Activated T-cell treated with anti-CD3 and anti-CD28 coated beads, Interleukin-2, amount 50 U/mL, for 4 hours (primary cell): ENCODE measurements at regions not wholly inside any gene's neighbourhood (a gene's known extent, or its start where the extent isn't known, plus 50 kb on each side); places are given as distances from the start of the nearest gene placed in this dataset.
"Not testable (repeated sequence)": the region's sequence is repeated elsewhere in the genome, so short reads cannot be mapped to it uniquely, and the experiment has no call there.

ENCODE experiments used
- ATAC-seq, 2 donors: fragments of 200-7000 bp; cut with Tn5 transposase; one replicate each; pipeline ENCODE4 v1.10.0; 2021
- DNase-seq: peaks from one replicate; pipeline ENCODE4 v3.0.0-alpha.2; 2020
- H3K27me3 Mint-ChIP-seq: one replicate; pipeline ENCODE4 v1.8.0; 2021; ENCODE audit warnings: low read depth, mixed read lengths
- H3K36me3 Mint-ChIP-seq: one replicate; pipeline ENCODE4 v1.8.0; 2022; ENCODE audit warnings: mixed read lengths; ENCODE audit not compliant: insufficient read depth
- H3K4me1 Mint-ChIP-seq: one replicate; pipeline ENCODE4 v1.8.0; 2021; ENCODE audit warnings: low read depth, mixed read lengths
- H3K4me3 Mint-ChIP-seq: one replicate; pipeline ENCODE4 v1.8.0; 2021; ENCODE audit warnings: mild to moderate bottlenecking, moderate library complexity, mixed read lengths
- H3K9me3 Mint-ChIP-seq: one replicate; pipeline ENCODE4 v1.8.0; 2021; ENCODE audit warnings: mixed read lengths

DNA sequence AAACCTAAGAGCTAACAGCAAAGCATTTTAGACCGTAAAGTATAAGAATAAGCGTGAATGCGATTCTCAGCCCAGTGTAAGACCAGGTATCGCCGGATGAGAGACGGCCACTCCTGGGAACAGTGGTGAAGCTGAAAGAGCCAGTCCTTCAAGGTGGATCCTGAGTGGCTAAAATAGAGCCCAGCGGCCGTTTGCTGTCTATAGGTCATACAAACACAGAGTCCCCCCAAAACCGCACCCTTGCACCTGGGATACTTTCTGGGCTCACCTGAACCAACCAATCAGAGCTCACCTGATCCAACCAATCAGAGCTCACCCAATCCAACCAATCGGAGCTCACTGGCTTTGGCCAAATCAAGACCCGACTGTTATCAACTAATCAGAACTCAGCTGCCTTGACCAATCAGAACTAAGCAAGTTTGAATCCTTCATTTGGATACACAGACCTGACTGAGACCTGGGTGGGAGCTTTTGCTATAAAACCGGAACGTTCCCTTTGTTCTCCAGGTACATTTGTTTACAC, 248.2 kb downstream of the DLL1 start:
- H3K36me3 Mint-ChIP-seq: no peaks in the 10 kb centered on the region
- ATAC-seq (no peak), DNase-seq (no peak)
- H3K4me1 Mint-ChIP-seq: no peaks in the 10 kb centered on the region
- H3K4me3 Mint-ChIP-seq: no peak overlapping the region
- H3K9me3 Mint-ChIP-seq: no peaks in the 10 kb centered on the region
- no peaks in the 10 kb centered on the region for H3K27me3 Mint-ChIP-seq

DNA sequence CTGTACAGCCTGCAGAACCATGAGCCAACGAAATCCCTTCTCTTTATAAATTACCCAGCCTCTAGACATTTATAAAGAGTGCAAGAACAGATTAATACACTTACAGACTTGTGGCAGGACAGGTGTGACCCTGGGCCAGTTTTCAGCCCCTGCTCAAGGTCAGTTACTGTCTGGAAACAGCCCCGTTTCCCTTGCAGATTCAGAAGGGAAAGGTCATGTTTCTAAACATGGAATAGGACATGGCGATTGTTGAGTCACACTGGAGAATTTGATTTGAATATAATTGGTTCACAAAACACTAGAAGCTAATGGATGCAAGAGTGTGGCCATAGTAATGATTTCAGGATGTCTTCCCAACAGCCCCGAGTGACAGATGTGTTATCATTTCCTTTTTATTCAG, 248.8 kb downstream of the DLL1 start:
- ATAC-seq: no peak
- H3K9me3 Mint-ChIP-seq: no peaks in the 10 kb centered on the region
- no peak for DNase-seq
- no peak overlapping the region for H3K4me3 Mint-ChIP-seq
- H3K27me3 Mint-ChIP-seq: no peaks in the 10 kb centered on the region
- no peaks in the 10 kb centered on the region for H3K4me1 Mint-ChIP-seq
- H3K36me3 Mint-ChIP-seq: no peaks in the 10 kb centered on the region

DNA sequence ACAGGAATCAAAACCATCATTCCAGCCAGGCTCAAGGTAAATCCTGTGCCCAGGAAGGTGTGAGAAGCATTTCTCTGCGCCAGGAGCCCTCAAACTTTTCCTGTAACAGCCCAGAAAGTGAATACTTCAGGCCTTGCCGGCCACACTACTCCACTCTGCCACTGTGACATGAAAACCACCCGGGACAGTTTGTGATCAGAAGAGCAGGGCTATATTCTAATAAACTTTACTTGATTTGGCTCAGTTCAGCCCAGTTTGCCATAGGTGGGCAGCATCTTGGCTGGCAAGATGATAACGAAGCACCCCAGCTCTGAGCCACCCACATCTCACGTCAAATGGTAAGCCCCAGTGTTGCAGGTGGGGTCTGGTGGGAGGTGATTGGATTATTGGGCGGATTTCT, 249.4 kb downstream of the DLL1 start:
- DNase-seq (no peak), ATAC-seq (no peak)
- no peaks in the 10 kb centered on the region for H3K27me3 Mint-ChIP-seq
- H3K36me3 Mint-ChIP-seq: no peaks in the 10 kb centered on the region
- no peaks in the 10 kb centered on the region for H3K4me1 Mint-ChIP-seq
- H3K9me3 Mint-ChIP-seq: peaks cover 3% of the 10 kb centered on the region
- H3K4me3 Mint-ChIP-seq: no peak overlapping the region

DNA sequence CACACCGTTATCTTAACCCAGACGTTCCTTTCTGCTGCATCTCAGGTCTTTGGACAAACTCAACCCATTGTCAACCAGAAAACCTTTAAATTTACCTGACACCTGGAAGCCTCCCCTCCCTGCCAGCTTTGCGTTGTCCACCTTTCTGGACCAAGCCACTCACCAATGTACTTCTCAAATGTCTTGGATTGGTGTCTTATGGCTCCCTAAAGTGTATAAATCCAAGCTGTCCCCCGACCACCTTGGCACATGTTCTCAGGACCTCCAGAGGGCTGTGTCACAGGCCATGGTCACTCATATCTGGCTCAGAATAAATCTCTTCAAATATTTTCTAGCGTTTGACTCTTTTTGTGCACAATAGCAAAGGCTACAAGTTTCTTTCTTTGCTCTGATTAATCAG, 250.0 kb downstream of the DLL1 start:
- no peaks in the 10 kb centered on the region for H3K4me1 Mint-ChIP-seq
- no peaks in the 10 kb centered on the region for H3K27me3 Mint-ChIP-seq
- no peaks in the 10 kb centered on the region for H3K36me3 Mint-ChIP-seq
- ATAC-seq (no peak), DNase-seq (no peak)
- H3K4me3 Mint-ChIP-seq: no peak overlapping the region
- H3K9me3 Mint-ChIP-seq: peaks cover 6% of the 10 kb centered on the region

DNA sequence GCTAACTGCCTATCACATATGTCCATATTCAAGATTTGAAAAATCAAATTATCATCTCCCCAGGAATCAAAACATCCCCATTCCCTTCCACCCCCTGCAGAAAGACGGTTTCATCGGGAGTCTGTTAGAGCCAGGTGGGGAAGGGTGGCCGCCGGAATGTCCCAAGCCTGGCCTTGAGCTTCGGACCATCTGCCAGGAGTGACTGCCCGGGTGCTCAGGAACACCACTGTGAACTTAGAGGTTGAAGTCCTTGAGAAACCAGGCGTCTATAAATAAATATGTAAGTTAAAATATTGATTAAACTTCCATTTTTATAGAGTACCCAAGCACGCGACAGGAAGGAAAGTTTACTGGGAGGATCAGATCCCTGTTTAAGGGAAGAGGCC, 250.8 kb downstream of the DLL1 start:
- Mint-ChIP-seq H3K36me3 (no peaks in the 10 kb centered on the region), H3K27me3 (no peaks in the 10 kb centered on the region), H3K9me3 (peaks cover 11% of the 10 kb centered on the region), H3K4me1 (no peaks in the 10 kb centered on the region), H3K4me3 (no peak overlapping the region)
- ATAC-seq (no peak), DNase-seq (no peak)

DNA sequence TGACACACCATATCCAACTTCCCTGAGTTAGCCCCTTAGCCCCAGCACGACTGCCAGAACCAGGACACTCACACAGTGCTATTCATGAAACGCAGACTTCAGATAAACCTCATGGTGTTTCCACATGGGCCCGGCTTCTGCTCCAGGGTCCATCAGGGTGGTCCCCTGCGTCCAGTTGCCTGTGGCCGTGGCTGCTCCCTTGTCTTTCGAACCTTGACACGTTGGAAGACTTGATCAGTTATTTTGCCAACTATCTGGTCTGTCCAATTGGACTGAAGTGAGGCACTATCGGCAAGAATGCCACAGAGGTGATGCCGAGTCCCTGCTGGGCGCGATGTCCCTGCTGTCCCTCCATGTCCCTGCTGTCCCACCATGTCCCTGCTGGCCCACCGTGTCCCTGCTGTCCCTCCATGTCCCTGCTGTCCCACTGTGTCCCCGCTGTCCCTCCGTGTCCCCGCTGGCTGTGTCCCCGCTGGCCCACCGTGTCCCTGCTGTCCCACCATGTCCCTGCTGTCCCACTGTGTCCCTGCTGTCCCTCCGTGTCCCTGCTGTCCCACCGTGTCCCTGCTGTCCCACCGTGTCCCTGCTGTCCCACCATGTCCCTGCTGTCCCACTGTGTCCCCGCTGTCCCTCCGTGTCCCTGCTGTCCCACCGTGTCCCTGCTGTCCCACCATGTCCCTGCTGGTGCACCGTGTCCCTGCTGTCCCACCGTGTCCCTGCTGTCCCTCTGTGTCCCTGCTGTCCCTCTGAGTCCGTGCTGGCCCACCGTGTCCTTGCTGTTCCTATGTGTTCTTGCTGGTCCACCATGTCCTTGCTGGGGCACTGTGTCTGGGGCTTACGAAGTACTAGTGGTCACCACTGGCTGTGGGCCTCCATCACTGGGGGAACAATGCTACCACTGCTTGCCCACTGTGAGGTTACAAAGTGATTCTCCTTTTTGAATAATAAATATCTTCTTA, 251.4 kb downstream of the DLL1 start:
- ATAC-seq (no peak), DNase-seq (no peak)
- Mint-ChIP-seq H3K4me3 (no peak overlapping the region), H3K36me3 (no peaks in the 10 kb centered on the region), H3K9me3 (peaks cover 11% of the 10 kb centered on the region), H3K27me3 (no peaks in the 10 kb centered on the region), H3K4me1 (no peaks in the 10 kb centered on the region)

DNA sequence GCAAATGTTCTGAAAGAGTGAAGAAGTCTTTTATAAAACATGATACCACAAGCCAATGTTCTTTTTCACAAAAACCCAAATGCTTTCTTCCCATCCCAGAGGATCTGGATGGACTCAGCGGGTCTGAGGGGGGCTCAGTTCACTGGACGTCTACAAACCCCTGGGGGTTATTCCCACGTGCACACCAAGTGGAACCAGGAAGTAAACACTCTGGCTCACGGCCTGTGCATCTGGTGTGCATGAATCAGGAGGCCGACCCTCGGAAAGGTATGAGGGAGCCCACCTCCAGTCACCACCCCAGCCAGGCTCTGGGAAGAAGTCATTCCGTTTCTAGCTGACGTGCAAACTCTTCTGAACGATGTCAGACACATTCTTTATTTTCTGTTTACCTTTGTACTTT, 252.2 kb downstream of the DLL1 start:
- H3K4me3 Mint-ChIP-seq: no peak overlapping the region
- peaks cover 14% of the 10 kb centered on the region for H3K9me3 Mint-ChIP-seq
- no peaks in the 10 kb centered on the region for H3K4me1 Mint-ChIP-seq
- no peaks in the 10 kb centered on the region for H3K27me3 Mint-ChIP-seq
- DNase-seq (no peak), ATAC-seq (no peak)
- no peaks in the 10 kb centered on the region for H3K36me3 Mint-ChIP-seq

DNA sequence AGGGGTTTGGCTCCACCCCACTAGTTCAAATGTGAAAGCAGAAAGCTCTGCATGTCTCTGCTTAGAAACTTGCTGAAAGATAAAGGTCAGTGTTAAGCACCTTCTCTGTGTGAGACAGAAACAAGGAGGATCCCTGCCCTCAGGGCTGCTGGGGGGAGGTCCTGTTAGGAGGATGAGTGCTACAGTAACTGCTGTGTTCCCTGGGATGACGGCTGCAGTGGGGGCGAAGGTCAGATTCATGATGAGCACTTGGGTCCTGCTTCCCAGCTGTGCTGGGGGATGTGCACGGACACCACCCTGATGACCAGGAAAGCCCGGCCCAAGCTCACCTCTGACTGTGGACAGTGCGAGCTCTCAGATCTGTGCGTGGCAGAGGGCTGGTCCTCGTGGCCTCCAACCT, 252.6 kb downstream of the DLL1 start:
- no peak overlapping the region for H3K4me3 Mint-ChIP-seq
- peaks cover 3% of the 10 kb centered on the region for H3K36me3 Mint-ChIP-seq
- no peaks in the 10 kb centered on the region for H3K4me1 Mint-ChIP-seq
- H3K27me3 Mint-ChIP-seq: no peaks in the 10 kb centered on the region
- H3K9me3 Mint-ChIP-seq: peaks cover 19% of the 10 kb centered on the region
- no peak for DNase-seq
- ATAC-seq: no peak

DNA sequence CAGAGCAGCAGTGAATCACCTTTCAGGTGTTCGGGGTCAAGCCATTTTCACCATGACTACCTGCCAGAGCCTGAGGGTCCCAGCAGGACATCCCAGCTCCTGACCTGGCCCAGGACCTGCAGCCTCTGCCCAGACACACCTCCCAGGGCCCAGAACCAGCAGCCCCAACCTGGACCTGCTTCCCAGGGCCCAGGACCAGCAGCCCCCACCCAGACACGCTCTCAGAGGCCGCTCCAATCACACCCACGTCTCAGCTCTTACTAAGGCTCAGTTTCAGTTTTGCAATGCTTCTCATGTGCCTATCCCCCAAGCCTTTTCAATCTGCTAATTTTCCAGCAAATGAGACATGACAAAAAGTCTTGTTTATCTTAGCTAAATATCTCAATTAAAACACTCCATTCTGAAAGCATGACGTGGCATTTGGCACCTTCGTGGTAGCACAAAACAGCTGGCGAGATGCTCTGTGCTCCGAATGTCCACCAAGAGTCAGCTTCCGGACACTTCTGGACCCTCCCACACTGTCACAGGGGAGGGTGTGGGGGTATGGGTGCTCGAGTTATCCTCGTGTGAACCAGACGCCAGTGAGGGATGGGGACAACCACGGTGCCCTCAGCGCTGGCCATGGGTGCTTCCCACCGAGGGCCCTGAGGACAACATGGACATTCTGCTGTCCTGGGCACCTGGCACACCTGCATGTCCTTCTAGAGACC, 253.2 kb downstream of the DLL1 start:
- Mint-ChIP-seq H3K4me1 (no peaks in the 10 kb centered on the region), H3K36me3 (peaks cover 3% of the 10 kb centered on the region), H3K27me3 (no peaks in the 10 kb centered on the region), H3K9me3 (peaks cover 19% of the 10 kb centered on the region), H3K4me3 (no peak overlapping the region)
- DNase-seq: no peak
- ATAC-seq: no peak

DNA sequence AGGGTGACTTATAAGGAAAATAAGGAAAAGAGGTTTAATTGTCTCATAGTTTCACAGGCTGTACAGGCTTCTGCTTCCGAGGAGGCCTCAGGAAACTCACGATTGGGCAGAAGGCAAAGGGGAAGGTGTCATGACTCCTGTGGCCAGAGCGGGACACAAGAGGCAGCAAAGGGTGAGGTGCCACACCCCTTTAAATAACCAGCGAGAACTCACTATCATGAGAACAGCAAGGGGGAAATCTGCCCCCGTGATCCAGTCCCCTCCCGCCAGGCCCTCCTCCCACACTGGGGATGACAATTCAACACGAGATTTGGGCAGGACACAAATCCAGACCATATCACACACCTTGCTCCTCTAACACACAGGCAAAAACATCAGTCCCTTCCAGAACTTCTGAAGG, 254.0 kb downstream of the DLL1 start:
- Mint-ChIP-seq H3K27me3 (no peaks in the 10 kb centered on the region), H3K36me3 (peaks cover 3% of the 10 kb centered on the region), H3K4me1 (no peaks in the 10 kb centered on the region), H3K9me3 (peaks cover 19% of the 10 kb centered on the region), H3K4me3 (no peak overlapping the region)
- DNase-seq: no peak
- ATAC-seq: no peak

DNA sequence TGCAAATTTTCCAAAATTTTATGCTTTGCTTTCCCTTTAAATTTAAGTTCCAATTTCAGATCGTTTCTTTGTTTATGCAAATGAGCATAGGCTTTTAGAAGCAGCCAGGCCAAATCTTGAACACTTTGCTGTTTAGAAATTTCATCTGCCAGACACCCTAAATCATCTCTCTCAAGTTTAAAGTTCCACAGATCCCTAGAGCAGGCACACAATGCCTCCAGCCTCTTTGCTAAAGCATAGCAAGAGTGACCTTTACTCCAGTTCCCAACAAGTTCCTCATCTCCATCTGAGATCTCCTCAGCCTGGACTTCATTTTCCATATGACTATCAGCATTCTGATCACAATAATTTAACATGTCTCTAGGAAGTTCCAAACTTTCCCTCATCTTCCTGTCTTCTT, 254.5 kb downstream of the DLL1 start:
- ATAC-seq, H3K36me3 Mint-ChIP-seq, H3K27me3 Mint-ChIP-seq, DNase-seq, H3K4me1 Mint-ChIP-seq, H3K4me3 Mint-ChIP-seq: not testable (repeated sequence)
- H3K9me3 Mint-ChIP-seq: peaks cover 19% of the 10 kb centered on the region

DNA sequence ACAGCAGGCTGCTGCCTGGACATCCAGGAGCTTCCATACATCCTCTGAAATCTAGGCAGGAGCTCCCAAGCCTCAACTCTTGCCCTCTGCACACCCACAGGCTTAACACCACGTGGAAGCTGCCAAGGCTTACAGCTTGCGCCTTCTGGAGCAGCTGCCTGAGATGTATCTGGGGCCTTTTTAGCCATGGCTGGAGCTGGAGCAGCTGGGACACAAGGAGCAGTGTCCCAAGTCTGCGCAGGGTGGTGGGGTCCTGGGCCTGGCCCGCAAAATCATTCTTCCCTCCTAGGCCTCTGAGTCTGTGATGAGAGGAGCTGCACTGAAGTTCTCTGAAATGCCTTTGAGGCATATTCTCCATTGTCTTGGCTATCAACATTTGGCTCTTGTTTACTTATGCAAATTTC, 255.0 kb downstream of the DLL1 start:
- Mint-ChIP-seq H3K9me3 (peaks cover 19% of the 10 kb centered on the region), H3K4me3 (no peak overlapping the region), H3K4me1 (no peaks in the 10 kb centered on the region), H3K36me3 (peaks cover 3% of the 10 kb centered on the region), H3K27me3 (no peaks in the 10 kb centered on the region)
- ATAC-seq: no peak
- DNase-seq: no peak

DNA sequence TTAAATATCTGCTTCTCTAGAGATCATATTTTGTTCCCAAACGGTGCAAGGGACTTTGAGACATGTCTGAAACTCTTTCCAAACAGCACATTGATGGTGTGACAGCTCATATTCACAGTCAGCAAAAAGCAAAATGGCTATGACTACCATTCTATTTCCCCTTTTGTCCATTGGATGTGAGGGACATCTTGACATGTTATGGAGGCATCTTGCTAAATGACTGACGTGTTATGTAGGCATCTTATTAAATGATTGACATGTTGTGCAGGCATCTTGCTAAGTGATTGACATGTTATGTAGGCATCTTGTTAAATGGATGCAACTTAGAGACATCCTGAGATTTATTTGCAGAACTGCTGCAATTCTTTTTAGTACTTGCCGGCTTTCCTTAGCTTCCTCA, 255.8 kb downstream of the DLL1 start:
- Mint-ChIP-seq H3K4me3 (no peak overlapping the region), H3K9me3 (peaks cover 19% of the 10 kb centered on the region), H3K27me3 (no peaks in the 10 kb centered on the region), H3K36me3 (peaks cover 3% of the 10 kb centered on the region), H3K4me1 (no peaks in the 10 kb centered on the region)
- ATAC-seq (no peak), DNase-seq (no peak)

DNA sequence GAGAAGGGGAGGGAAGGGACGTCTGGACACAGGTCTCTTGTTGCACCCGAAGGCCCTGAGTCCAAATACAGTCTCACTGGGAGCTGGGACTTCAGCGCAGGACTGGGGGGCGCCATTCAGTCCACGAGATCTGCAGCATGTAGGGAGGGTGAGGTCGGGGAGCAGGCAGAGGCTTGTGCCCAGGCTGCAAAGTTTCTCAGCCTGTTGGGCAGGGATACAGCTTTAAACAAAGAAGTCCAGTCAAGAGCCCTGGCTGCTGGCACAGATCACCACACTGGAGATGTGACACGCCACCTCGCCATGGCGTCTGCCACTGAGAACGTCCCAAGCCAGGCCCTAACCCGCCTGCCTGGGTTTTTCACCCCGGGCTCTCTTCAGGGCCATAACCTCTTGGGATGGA, 256.6 kb downstream of the DLL1 start:
- Mint-ChIP-seq H3K36me3 (peaks cover 3% of the 10 kb centered on the region), H3K4me3 (no peak overlapping the region), H3K4me1 (no peaks in the 10 kb centered on the region), H3K27me3 (no peaks in the 10 kb centered on the region), H3K9me3 (peaks cover 19% of the 10 kb centered on the region)
- no peak for ATAC-seq
- no peak for DNase-seq

DNA sequence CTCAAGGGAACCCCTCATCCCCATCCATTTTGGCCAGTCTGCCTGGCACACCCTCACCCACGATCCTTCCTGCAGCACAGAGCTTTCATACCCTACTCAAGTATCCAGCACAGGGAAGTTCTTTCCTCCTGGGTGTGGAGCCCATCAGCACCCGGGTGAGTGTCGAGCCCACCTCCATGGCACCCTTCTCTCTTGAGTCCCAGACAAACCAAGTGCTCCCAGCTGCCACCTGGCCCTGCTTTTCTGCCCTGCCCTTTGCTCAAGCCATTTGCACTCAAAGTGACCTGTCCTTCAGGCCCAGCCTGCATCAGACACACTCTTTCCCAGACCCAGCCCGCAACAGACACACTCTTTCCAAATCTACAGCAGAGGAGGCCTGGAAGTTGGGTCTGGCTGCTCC, 257.2 kb downstream of the DLL1 start:
- Mint-ChIP-seq H3K4me1 (no peaks in the 10 kb centered on the region), H3K27me3 (no peaks in the 10 kb centered on the region), H3K4me3 (no peak overlapping the region), H3K36me3 (peaks cover 3% of the 10 kb centered on the region), H3K9me3 (peaks cover 19% of the 10 kb centered on the region)
- no peak for DNase-seq
- ATAC-seq: no peak
